ENCODE measurements at regions not wholly inside any gene's neighbourhood (a gene's known extent, or its start where the extent isn't known, plus 50 kb on each side); places are given as distances from the start of the nearest gene placed in this dataset.

- Mint-ChIP-seq H3K36me3 (ENCODE audit: low read depth) (no peaks in the 10 kb centered on the region), H3K27me3 (no peaks in the 10 kb centered on the region), H3K9me3 (peaks cover 7% of the 10 kb centered on the region), H3K4me1 (ENCODE audit: low read depth) (no peaks in the 10 kb centered on the region), H3K27ac (no peak overlapping the region), H3K4me3 (no peak overlapping the region)
- Histone ChIP-seq H3K27ac (ENCODE audit: low read depth in 1 of 2, low read length in 2 of 2) (no peak overlapping the region), H3K4me1 (ENCODE audit: insufficient read depth, low read length) (no peaks in the 10 kb centered on the region), H3K36me3 (ENCODE audit: insufficient read depth, low read length) (no peaks in the 10 kb centered on the region), H3K4me3 (ENCODE audit: low read length) (no peak overlapping the region), H3K27me3 (ENCODE audit: control insufficient read depth in 1 of 2, insufficient read depth in 2 of 2, low read length in 2 of 2) (no peaks in the 10 kb centered on the region), H3K9me3 (ENCODE audit: control insufficient read depth in 1 of 2, insufficient read depth in 1 of 2, low read length in 2 of 2) (peaks cover 5 to 8% of the 10 kb centered on the region in 2 experiments)
- ChIA-PET POLR2A (no interaction called here), CTCF (no interaction called here)
- no peak for DNase-seq
- no peak for TF ChIP-seq CTCF (IDR thresholded peaks at IDR 0.05)
- no peak for ATAC-seq (ENCODE audit: poor library complexity)
- intact Hi-C loops (cut with DNase I, micrococcal nuclease): no loop called here
Observed at GRCh38 chr4:177116161-177116560, 193.5 kb upstream of the NEIL3 start.

GRCh38 chr4:177117256-177117655 is 192.4 kb upstream of the NEIL3 start:
- ATAC-seq (ENCODE audit: poor library complexity): no peak
- ChIA-PET POLR2A (no interaction called here), CTCF (no interaction called here)
- Histone ChIP-seq H3K4me1 (ENCODE audit: insufficient read depth, low read length) (no peaks in the 10 kb centered on the region), H3K4me3 (ENCODE audit: low read length) (no peak overlapping the region), H3K36me3 (ENCODE audit: insufficient read depth, low read length) (no peaks in the 10 kb centered on the region), H3K27ac (ENCODE audit: low read depth in 1 of 2, low read length in 2 of 2) (no peak overlapping the region), H3K9me3 (ENCODE audit: control insufficient read depth in 1 of 2, insufficient read depth in 1 of 2, low read length in 2 of 2) (peaks cover 0 to 1% of the 10 kb centered on the region in 2 experiments), H3K27me3 (ENCODE audit: control insufficient read depth in 1 of 2, insufficient read depth in 2 of 2, low read length in 2 of 2) (no peaks in the 10 kb centered on the region)
- Mint-ChIP-seq H3K4me3 (no peak overlapping the region), H3K27me3 (no peaks in the 10 kb centered on the region), H3K27ac (no peak overlapping the region), H3K4me1 (ENCODE audit: low read depth) (no peaks in the 10 kb centered on the region), H3K9me3 (peaks cover 7% of the 10 kb centered on the region), H3K36me3 (ENCODE audit: low read depth) (no peaks in the 10 kb centered on the region)
- no peak for TF ChIP-seq CTCF (IDR thresholded peaks at IDR 0.05)
- intact Hi-C loops (cut with DNase I, micrococcal nuclease): no loop called here
- DNase-seq: no peak

- intact Hi-C loops (cut with DNase I, micrococcal nuclease): no loop called here
- no peak for ATAC-seq (ENCODE audit: poor library complexity)
- Mint-ChIP-seq H3K4me1 (ENCODE audit: low read depth) (no peaks in the 10 kb centered on the region), H3K27ac (no peak overlapping the region), H3K27me3 (no peaks in the 10 kb centered on the region), H3K9me3 (peaks cover 5% of the 10 kb centered on the region), H3K4me3 (no peak overlapping the region), H3K36me3 (ENCODE audit: low read depth) (no peaks in the 10 kb centered on the region)
- CTCF ChIA-PET: no interaction called here
- H3K36me3 ChIP-seq (ENCODE audit: insufficient read depth, low read length): no peaks in the 10 kb centered on the region
- H3K27me3 ChIP-seq (ENCODE audit: control insufficient read depth in 1 of 2, insufficient read depth in 2 of 2, low read length in 2 of 2): no peaks in the 10 kb centered on the region
- DNase-seq: no peak
- no peak overlapping the region for H3K4me3 ChIP-seq (ENCODE audit: low read length)
- no peaks in the 10 kb centered on the region for H3K9me3 ChIP-seq (ENCODE audit: control insufficient read depth in 1 of 2, insufficient read depth in 1 of 2, low read length in 2 of 2)
- H3K27ac ChIP-seq (ENCODE audit: low read depth in 1 of 2, low read length in 2 of 2): no peak overlapping the region
- no peak for TF ChIP-seq CTCF (IDR thresholded peaks at IDR 0.05)
- no peaks in the 10 kb centered on the region for H3K4me1 ChIP-seq (ENCODE audit: insufficient read depth, low read length)
- POLR2A ChIA-PET: no interaction called here
Observed at GRCh38 chr4:177118596-177118995, 191.1 kb upstream of the NEIL3 start.

Data from CD4-positive, alpha-beta T cell (primary cell).